Right cardiac atrium (tissue), 5 donors: ENCODE measurements at regions not wholly inside any gene's neighbourhood (a gene's known extent, or its start where the extent isn't known, plus 50 kb on each side); places are given as distances from the start of the nearest gene placed in this dataset.

Experiments
- ATAC-seq, 2 donors: fragments of 200-7000 bp; cut with Tn5 transposase; one replicate each; pipeline versions ENCODE4 v1.8.0 to v1.9.1; 2020; ENCODE audit warnings: moderate library complexity in 2 of 2, mild to moderate bottlenecking in 1 of 2
- DNase-seq, 3 donors: peaks; one replicate each; pipeline ENCODE4 v3.0.0-alpha.2; 2020
- H3K27ac ChIP-seq: one replicate; pipeline ENCODE4 v1.5.1; 2013; ENCODE audit warnings: mild to moderate bottlenecking, low read length, control low read depth, moderate library complexity
- H3K27me3 ChIP-seq: one replicate; pipeline ENCODE4 v1.6.1; 2013; ENCODE audit not compliant: control insufficient read depth, insufficient read depth
- H3K4me1 ChIP-seq: one replicate; pipeline ENCODE4 v1.6.1; 2013; ENCODE audit warnings: low read length; ENCODE audit not compliant: control insufficient read depth, insufficient read depth
- H3K4me3 ChIP-seq: one replicate; pipeline ENCODE4 v1.5.1; 2013; ENCODE audit warnings: low read length, control low read depth
- H3K9me3 ChIP-seq: one replicate; pipeline ENCODE4 v1.6.1; 2013; ENCODE audit warnings: low read length; ENCODE audit not compliant: control insufficient read depth
- WGBS: extraction: QIAGEN DNeasy Blood & Tissue Kit; methylation state at CpG from one replicate; pipeline ENCODE4 v1.1.7; 2013; 5-methylcytosine and 5-hydroxymethylcytosine counted together
- intact Hi-C, 4 donors: fragments of 100-400 bp; cut with DNase I; formaldehyde crosslinking; loops; one replicate each; pipeline versions ENCODE4 v1.11.0 to v1.14.0; 2022 to 2023
- donor health status: healthy with polysubstance abuse.
- donor health status: DM: no; HTN: yes; CAD: no.
- donor health status: DM: no; HTN: no; CAD: no.
- donor health status: DM: no; HTN: yes; CAD: no; lungs with severe emphysema.
- donor health status: DM: yes; HTN: yes; CAD: no.

DNA sequence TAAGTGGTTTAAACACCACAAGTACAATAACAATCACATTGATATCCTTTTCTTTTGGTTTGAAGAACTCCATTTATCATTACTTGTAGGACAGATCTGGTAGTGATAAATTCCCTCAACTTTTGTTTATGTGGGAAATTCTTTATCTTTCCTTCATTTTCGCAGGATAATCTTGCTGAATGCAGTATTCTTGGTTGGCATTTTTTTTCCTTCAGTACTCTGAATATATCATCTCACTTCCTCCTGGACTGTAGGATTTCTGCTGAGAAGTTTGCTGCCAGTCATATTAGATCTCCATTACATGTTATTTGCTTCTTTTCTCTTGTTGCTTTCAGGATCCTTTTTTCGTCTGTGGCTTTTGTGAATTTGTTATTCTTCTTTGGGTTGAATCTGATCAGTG lies 179.0 kb upstream of the PLET1 start:
- ATAC-seq (no peak), DNase-seq (no peak)
- intact Hi-C loops = loop anchor here in 1 of 4 donors (10.0 kb wide), 1 partner anchor 155 kb away; no protein-coding TSS in a partner anchor
- Histone ChIP-seq H3K27ac (no peak overlapping the region), H3K4me1 (no peaks in the 10 kb centered on the region), H3K4me3 (no peak overlapping the region), H3K9me3 (peaks cover 3% of the 10 kb centered on the region), H3K27me3 (no peaks in the 10 kb centered on the region)
- 80% methylated on average over 2 of the region's 2 CpGs for WGBS

- Histone ChIP-seq H3K9me3 (peaks cover 3% of the 10 kb centered on the region), H3K27me3 (no peaks in the 10 kb centered on the region), H3K4me1 (no peaks in the 10 kb centered on the region), H3K4me3 (no peak overlapping the region), H3K27ac (no peak overlapping the region)
- WGBS = 56% methylated on average over 1 of the region's 1 CpG
- DNase-seq (no peak), ATAC-seq (no peak)
- intact Hi-C loops = loop anchor here in 1 of 4 donors (10.0 kb wide), 1 partner anchor 156 kb away; no protein-coding TSS in a partner anchor
Measured at GRCh38 chr11:112440518-112440917, 179.9 kb upstream of the PLET1 start.

DNA sequence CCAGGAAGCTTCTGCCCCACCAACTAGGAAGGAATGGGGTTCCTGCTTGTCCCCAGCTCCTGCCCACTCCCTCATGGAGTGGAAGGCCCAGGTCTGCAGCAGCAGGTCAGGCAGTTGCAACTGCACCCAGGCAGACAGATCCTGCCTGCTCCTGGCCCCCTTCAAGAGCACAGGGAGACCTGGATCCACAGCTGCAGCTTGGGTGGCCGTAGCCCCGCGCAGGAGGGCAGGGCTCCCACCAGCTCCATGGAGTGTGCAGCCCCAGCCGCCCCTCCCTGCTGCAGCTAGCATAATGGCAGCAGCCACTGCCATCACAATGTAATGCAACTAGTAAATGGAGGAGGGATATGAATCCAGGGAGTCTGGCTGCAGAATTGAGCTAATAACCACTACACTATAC lies 187.5 kb upstream of the PLET1 start:
- intact Hi-C loops = loop anchor here in 1 of 4 donors (10.0 kb wide), 1 partner anchor 163 kb away; no protein-coding TSS in a partner anchor
- DNase-seq (no peak), ATAC-seq (no peak)
- H3K27me3 ChIP-seq = no peaks in the 10 kb centered on the region
- H3K27ac ChIP-seq = no peak overlapping the region
- no peak overlapping the region for H3K4me3 ChIP-seq
- H3K4me1 ChIP-seq = no peaks in the 10 kb centered on the region
- H3K9me3 ChIP-seq = no peaks in the 10 kb centered on the region
- 92% methylated on average over 4 of the region's 4 CpGs for WGBS

DNA sequence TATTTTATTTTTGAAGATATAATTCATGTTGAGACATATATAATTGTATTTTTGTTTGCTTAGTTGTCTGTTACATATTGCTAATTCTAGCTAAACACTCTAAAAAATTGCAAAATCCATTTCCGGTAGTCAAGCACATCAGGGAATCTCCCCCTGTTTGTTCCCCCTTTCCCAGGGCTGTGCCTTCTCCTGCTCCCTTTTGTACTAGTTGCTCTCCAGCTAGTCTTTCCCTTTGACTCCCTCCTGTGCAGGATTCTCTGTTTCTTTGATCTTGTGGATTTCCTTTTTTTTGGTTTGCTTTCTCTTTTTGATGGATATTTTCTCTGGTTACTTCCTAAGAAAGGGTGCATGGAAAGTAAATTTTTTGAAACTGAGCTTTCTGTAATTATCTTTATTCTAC lies 188.1 kb upstream of the PLET1 start:
- Histone ChIP-seq H3K4me3 (no peak overlapping the region), H3K27me3 (no peaks in the 10 kb centered on the region), H3K9me3 (no peaks in the 10 kb centered on the region), H3K27ac (no peak overlapping the region), H3K4me1 (no peaks in the 10 kb centered on the region)
- WGBS = 73% methylated on average over 1 of the region's 1 CpG
- intact Hi-C loops = loop anchor here in 1 of 4 donors (10.0 kb wide), 1 partner anchor 164 kb away; no protein-coding TSS in a partner anchor
- ATAC-seq (no peak), DNase-seq (no peak)

GRCh38 chr11:112451250-112451649 lies 190.6 kb upstream of the PLET1 start:
- Histone ChIP-seq H3K9me3 (no peaks in the 10 kb centered on the region), H3K27ac (no peak overlapping the region), H3K4me1 (no peaks in the 10 kb centered on the region), H3K27me3 (no peaks in the 10 kb centered on the region), H3K4me3 (no peak overlapping the region)
- intact Hi-C loops = loop anchor here in 2 of 4 donors (5.0 to 10.0 kb wide), 2 partner anchors 164 to 166 kb away; no protein-coding TSS in a partner anchor
- ATAC-seq (no peak), DNase-seq (no peak)
- 96% methylated on average over 4 of the region's 4 CpGs for WGBS

DNA sequence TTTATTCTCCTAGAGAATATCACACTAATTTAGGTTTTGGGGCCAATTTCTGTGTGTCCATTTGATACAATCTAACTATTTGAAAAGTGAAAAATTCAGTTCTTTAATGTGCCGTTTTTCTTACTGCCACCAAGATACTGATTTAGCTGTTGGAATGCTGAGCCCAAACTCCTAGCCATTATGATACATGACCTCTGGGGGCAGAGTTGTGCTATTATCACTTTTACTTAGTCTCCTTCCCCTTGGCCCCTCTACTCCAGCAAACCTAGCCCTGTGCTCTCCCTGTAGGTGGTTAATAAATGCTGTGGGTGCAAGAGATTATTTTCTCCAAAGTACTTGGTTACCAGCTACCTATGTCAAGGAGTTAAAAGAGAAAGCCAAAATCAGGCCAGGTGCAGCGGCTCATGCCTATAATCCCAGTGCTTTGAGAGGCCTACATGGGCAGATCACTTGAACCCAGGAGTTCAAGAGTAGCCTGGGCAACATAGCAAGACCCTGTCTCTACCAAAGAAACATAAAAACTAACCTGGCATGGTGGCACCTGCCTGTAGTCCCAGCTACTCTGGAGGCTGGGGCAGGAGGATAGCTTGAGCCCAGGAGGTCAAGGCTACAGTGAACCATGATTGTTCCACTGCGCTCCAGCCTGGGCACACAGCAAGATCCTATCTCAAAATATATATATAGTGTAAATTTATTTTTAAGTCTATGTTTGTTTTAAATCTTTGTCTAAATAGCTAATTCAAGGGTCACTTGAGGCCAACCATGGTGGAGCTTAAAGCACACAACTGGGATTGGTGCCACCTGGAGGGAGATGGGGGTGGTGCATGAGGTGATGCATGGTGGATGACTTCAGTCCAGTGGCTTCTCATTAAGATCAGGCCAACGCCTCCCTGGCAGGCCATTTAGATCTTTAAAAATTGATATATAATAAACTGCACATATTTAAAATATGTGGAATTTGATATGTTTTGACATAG lies 193.2 kb upstream of the PLET1 start:
- Histone ChIP-seq H3K27ac (no peak overlapping the region), H3K9me3 (no peaks in the 10 kb centered on the region)
- no peak for ATAC-seq

DNA sequence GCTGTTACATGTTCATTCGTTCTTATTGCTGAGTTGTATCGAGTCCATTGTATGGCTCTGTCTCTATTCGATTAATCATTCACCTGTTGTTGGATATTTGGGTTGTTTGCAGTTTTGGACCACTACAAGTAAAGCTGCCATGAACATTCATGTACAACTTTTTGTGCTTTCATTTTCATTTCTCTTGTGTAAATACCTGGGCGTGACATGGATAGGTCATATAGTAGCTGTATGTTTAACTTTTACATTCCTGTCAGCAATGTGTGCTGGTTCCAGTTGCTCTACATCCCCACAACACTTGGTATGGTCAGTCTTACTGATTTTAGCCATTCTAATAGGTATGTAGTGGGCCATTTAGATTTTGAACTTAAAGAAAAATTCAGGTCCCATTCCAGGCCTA lies 194.2 kb upstream of the PLET1 start:
- 95% methylated on average over 4 of the region's 4 CpGs for WGBS
- Histone ChIP-seq H3K4me1 (no peaks in the 10 kb centered on the region), H3K9me3 (no peaks in the 10 kb centered on the region), H3K27ac (no peak overlapping the region), H3K4me3 (no peak overlapping the region), H3K27me3 (no peaks in the 10 kb centered on the region)
- intact Hi-C loops = loop anchor here in 2 of 4 donors (5.0 to 10.0 kb wide), 2 partner anchors 168 to 170 kb away; no protein-coding TSS in a partner anchor
- DNase-seq = no peak
- no peak for ATAC-seq

More for the DNA sequence above, 193.2 kb upstream of the PLET1 start:
- H3K4me1 ChIP-seq = no peaks in the 10 kb centered on the region
- no peak overlapping the region for H3K4me3 ChIP-seq
- WGBS = 86% methylated on average over 4 of the region's 4 CpGs
- peak in 2 of 3 donors; percentile 27 to 57 for DNase-seq
- no peaks in the 10 kb centered on the region for H3K27me3 ChIP-seq
- intact Hi-C loops = loop anchor here in 2 of 4 donors (5.0 to 10.0 kb wide), 2 partner anchors 167 to 169 kb away; no protein-coding TSS in a partner anchor

- Histone ChIP-seq H3K4me1 (no peaks in the 10 kb centered on the region), H3K4me3 (no peak overlapping the region), H3K9me3 (no peaks in the 10 kb centered on the region), H3K27me3 (no peaks in the 10 kb centered on the region), H3K27ac (no peak overlapping the region)
- DNase-seq (no peak), ATAC-seq (no peak)
- intact Hi-C loops = loop anchor here in 1 of 4 donors (10.0 kb wide), 1 partner anchor 171 kb away; no protein-coding TSS in a partner anchor
- WGBS = 41% methylated on average over 1 of the region's 1 CpG
Measured at GRCh38 chr11:112455791-112456190, 195.1 kb upstream of the PLET1 start.

- intact Hi-C loops = loop anchor here in 1 of 4 donors (10.0 kb wide), 1 partner anchor 173 kb away; no protein-coding TSS in a partner anchor
- H3K27me3 ChIP-seq = no peaks in the 10 kb centered on the region
- H3K4me3 ChIP-seq = no peak overlapping the region
- ATAC-seq = no peak
- no peak overlapping the region for H3K27ac ChIP-seq
- no peaks in the 10 kb centered on the region for H3K9me3 ChIP-seq
- H3K4me1 ChIP-seq = no peaks in the 10 kb centered on the region
- DNase-seq = no peak
- WGBS = 87% methylated on average over 2 of the region's 2 CpGs
Measured at GRCh38 chr11:112457532-112457931, 196.9 kb upstream of the PLET1 start.

DNA sequence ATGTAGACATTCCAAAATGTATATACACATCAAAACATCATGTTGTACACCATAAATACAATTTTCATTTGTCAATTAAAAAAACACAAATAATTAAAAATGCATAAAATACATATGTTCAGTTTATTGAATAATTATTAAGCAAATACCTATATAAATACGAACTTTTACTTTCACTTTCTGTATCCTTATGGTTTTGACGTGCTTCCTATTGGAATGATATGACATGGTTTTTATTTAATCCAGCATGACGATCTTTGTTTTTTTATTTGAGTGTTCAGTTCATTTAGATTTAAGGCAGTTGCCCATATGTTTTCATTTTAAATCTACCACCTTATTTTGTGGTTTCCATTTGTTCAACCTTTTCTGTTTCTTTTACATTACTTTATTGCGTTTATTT lies 198.3 kb upstream of the PLET1 start:
- H3K9me3 ChIP-seq = no peaks in the 10 kb centered on the region
- no peaks in the 10 kb centered on the region for H3K4me1 ChIP-seq
- 80% methylated on average over 4 of the region's 4 CpGs for WGBS
- H3K27me3 ChIP-seq = no peaks in the 10 kb centered on the region
- DNase-seq (no peak), ATAC-seq (no peak)
- H3K4me3 ChIP-seq = no peak overlapping the region
- intact Hi-C loops = loop anchor here in 1 of 4 donors (10.0 kb wide), 1 partner anchor 174 kb away; no protein-coding TSS in a partner anchor
- no peak overlapping the region for H3K27ac ChIP-seq

DNA sequence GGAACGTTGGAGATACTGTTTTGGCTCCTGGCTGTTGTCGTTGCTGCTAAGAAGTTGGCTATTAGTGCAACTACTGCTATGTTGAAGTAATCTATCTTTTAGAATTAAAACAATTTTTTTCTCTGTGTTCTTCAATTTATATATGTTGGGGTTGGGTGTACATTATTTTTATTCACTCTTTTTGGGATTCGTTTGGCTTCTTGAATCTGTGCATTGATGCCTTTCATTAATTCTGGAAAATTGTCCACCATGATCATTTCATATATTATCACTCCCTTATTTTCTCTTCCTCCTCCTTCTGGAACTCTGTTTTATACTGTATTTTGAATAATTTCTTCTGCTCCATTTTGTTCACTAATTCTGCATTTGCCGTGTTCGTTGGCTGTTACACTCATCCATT lies 199.5 kb upstream of the PLET1 start:
- 84% methylated on average over 5 of the region's 5 CpGs for WGBS
- Histone ChIP-seq H3K9me3 (no peaks in the 10 kb centered on the region), H3K27ac (no peak overlapping the region), H3K27me3 (no peaks in the 10 kb centered on the region), H3K4me1 (no peaks in the 10 kb centered on the region), H3K4me3 (no peak overlapping the region)
- intact Hi-C loops = no loop called here
- ATAC-seq = no peak
- DNase-seq = no peak
